ENCODE measurements at regions not wholly inside any gene's neighbourhood (a gene's known extent, or its start where the extent isn't known, plus 50 kb on each side); places are given as distances from the start of the nearest gene placed in this dataset.

DNA sequence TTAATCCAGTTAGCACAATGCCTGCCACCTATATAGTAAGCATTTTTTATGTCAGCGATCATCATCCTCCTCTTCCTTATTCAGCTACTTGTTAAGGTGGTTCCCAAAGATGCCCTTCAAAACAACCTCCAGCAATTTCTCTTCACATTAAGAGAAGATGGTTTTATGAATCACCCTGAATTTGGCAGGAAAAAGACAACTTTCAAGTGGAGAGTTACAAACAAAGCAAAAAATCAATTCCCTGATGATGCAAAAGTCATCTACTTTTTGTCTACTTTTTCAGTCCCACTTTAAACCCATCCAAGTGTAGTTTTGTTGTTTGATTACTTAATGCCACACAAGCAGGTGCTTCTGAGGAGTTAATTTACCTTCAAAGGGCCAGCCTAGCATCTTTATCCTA, 139.1 kb upstream of the SERP2 start:
- Histone ChIP-seq H3K27me3 (ENCODE audit: control insufficient read depth, insufficient read depth, low read length) (no peaks in the 10 kb centered on the region), H3K36me3 (ENCODE audit: control insufficient read depth, insufficient read depth, low read length) (no peaks in the 10 kb centered on the region), H3K4me3 (ENCODE audit: low read depth, low read length) (no peak overlapping the region)
- TF ChIP-seq, protein P1, sequence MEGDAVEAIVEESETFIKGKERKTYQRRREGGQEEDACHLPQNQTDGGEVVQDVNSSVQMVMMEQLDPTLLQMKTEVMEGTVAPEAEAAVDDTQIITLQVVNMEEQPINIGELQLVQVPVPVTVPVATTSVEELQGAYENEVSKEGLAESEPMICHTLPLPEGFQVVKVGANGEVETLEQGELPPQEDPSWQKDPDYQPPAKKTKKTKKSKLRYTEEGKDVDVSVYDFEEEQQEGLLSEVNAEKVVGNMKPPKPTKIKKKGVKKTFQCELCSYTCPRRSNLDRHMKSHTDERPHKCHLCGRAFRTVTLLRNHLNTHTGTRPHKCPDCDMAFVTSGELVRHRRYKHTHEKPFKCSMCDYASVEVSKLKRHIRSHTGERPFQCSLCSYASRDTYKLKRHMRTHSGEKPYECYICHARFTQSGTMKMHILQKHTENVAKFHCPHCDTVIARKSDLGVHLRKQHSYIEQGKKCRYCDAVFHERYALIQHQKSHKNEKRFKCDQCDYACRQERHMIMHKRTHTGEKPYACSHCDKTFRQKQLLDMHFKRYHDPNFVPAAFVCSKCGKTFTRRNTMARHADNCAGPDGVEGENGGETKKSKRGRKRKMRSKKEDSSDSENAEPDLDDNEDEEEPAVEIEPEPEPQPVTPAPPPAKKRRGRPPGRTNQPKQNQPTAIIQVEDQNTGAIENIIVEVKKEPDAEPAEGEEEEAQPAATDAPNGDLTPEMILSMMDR (IDR thresholded peaks at IDR 0.05; ENCODE audit: insufficient read depth, low read length, poor library complexity, severe bottlenecking) = no peak
- DNase-seq (ENCODE audit: low read depth) = no peak

DNA sequence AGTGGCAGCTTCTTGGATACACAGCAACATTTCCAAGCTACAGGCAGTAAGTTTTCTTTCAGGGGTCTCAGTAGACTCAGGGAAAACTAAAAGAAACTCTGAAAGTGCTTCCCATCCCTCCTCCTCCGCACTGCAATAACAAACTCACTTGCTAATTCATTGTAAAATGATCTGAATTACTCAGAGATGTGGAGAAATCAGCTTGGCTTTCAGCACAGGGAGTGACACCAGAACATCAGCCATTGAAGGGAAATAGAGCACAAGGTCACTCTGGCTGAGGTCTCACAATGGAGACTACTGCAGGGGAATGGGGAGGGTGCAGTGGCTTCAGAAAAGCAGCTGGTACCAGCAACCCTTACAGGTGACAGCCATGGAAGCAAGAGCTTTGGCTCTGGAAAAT, 137.3 kb upstream of the SERP2 start:
- DNase-seq (ENCODE audit: low read depth) = no peak
- Histone ChIP-seq H3K27me3 (ENCODE audit: control insufficient read depth, insufficient read depth, low read length) (no peaks in the 10 kb centered on the region), H3K4me3 (ENCODE audit: low read depth, low read length) (no peak overlapping the region), H3K36me3 (ENCODE audit: control insufficient read depth, insufficient read depth, low read length) (no peaks in the 10 kb centered on the region)
- TF ChIP-seq, protein P1 (IDR thresholded peaks at IDR 0.05; ENCODE audit: insufficient read depth, low read length, poor library complexity, severe bottlenecking) = no peak

DNA sequence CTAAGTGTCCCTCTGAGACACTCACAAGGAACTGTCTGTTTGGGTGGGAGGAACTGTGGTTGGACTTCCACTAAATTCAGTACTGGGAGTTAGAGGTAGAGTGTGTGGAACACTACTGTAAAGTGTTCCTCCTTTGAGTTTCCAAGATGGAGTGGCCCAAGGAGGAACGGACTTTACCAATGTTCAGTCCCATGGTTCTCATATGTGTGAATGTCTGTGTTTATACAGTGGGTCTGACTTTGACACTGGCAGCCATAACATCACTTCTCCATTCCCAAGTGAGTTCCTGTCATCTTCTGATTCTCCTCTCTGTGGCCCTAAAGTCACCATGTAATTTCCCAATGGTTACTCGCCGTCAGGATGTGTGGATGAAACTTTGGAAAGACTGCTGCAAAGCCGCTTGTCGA, 136.8 kb upstream of the SERP2 start:
- TF ChIP-seq, protein P1 (IDR thresholded peaks at IDR 0.05; ENCODE audit: insufficient read depth, low read length, poor library complexity, severe bottlenecking) = no peak
- no peak for DNase-seq (ENCODE audit: low read depth)
- Histone ChIP-seq H3K36me3 (ENCODE audit: control insufficient read depth, insufficient read depth, low read length) (no peaks in the 10 kb centered on the region), H3K4me3 (ENCODE audit: low read depth, low read length) (no peak overlapping the region), H3K27me3 (ENCODE audit: control insufficient read depth, insufficient read depth, low read length) (no peaks in the 10 kb centered on the region)

DNA sequence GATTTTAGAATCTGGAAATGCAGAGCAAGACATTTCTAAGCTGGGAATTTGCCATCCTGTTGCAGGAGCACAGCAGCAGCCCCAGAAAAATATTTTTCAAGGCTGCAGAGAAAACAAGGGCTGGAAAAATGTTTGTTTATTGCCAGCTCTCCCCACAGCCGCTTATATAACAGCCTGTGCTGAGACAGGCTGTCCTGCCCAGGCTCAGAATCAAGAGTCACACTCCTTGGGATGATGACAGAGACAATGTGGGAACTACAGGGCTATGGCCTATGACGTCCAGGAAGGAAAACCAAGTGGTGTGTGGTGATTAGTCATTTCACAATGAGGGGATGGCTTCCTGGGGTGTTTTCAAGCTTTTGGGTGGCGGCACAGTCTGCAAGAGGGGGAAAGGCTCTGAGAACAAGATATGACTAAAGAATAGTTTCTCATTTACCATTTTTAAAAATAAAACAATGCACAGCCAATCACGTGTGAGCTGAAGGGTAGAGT, 136.3 kb upstream of the SERP2 start:
- TF ChIP-seq, protein P1 (IDR thresholded peaks at IDR 0.05; ENCODE audit: insufficient read depth, low read length, poor library complexity, severe bottlenecking) = no peak
- H3K36me3 ChIP-seq (ENCODE audit: control insufficient read depth, insufficient read depth, low read length) = no peaks in the 10 kb centered on the region
- peak; percentile 63 for DNase-seq (ENCODE audit: low read depth)
- no peaks in the 10 kb centered on the region for H3K27me3 ChIP-seq (ENCODE audit: control insufficient read depth, insufficient read depth, low read length)
- H3K4me3 ChIP-seq (ENCODE audit: low read depth, low read length) = no peak overlapping the region

DNA sequence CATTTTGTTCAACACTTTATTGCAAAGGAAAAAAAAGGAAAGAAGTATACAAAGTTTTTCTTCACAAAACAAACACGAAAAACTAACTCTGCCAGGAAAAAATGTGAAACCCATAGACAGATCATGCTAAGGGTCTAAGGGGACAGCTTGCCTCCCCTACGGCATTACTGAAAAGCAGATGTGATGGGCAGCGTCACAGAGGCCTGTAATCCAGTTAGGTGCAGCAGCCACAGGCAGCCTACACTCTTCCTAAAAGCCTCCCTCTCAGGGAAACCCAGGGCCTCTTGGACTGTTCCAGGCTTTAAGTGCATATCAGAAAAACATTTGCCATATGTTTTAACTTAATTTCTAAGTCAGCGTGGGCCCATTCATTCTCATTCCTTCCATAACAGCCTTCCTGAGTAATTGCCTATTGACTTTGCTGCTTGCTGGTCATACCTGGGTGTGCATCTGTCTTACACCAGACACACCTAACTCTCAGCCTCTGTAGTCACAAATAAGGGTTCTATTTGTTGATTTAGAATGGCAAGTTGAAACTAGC, 135.7 kb upstream of the SERP2 start:
- Histone ChIP-seq H3K36me3 (ENCODE audit: control insufficient read depth, insufficient read depth, low read length) (no peaks in the 10 kb centered on the region), H3K4me3 (ENCODE audit: low read depth, low read length) (no peak overlapping the region), H3K27me3 (ENCODE audit: control insufficient read depth, insufficient read depth, low read length) (no peaks in the 10 kb centered on the region)
- TF ChIP-seq, protein P1 (IDR thresholded peaks at IDR 0.05; ENCODE audit: insufficient read depth, low read length, poor library complexity, severe bottlenecking) = no peak
- DNase-seq (ENCODE audit: low read depth) = no peak

DNA sequence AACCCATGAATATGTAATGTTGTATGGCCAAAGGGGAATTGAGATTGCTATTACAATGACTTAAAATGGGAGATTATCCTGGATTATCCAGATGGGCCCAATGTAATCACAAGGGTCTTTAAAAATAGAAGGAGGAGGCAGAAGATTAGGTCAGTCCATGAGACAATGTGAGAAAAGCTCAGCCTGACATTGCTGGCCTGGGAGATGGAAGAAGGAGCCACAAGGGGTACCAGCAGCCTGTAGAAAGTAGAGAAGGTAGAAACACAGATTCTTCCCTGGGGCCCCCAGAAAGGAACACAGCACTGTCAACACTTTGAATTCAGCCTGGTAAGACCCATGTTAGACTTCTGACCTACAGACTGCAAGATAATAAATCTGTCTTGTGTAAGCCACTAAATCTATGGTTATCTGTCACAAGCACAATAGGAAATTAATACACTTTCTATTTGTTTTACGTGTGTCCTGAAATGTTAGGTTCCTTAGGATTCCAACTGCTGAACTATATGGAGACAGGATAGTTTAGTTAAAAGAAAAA, 132.9 kb upstream of the SERP2 start:
- TF ChIP-seq, protein P1 (IDR thresholded peaks at IDR 0.05; ENCODE audit: insufficient read depth, low read length, poor library complexity, severe bottlenecking) = no peak
- Histone ChIP-seq H3K27me3 (ENCODE audit: control insufficient read depth, insufficient read depth, low read length) (no peaks in the 10 kb centered on the region), H3K4me3 (ENCODE audit: low read depth, low read length) (no peak overlapping the region), H3K36me3 (ENCODE audit: control insufficient read depth, insufficient read depth, low read length) (no peaks in the 10 kb centered on the region)
- DNase-seq (ENCODE audit: low read depth) = no peak
